HFFc6 (cell line): ENCODE measurements at regions not wholly inside any gene's neighbourhood (a gene's known extent, or its start where the extent isn't known, plus 50 kb on each side); places are given as distances from the start of the nearest gene placed in this dataset.

ENCODE experiments used
- DNase-seq: peaks from one replicate; pipeline ENCODE4 v3.0.0-alpha.2; 2018
- H3K27ac Mint-ChIP-seq: 2 replicates; pipeline ENCODE4 v1.8.0; 2020; ENCODE audit warnings: mild to moderate bottlenecking, mixed read lengths
- H3K27me3 Mint-ChIP-seq: 2 replicates; pipeline ENCODE4 v1.8.0; 2021; ENCODE audit warnings: mild to moderate bottlenecking, moderate library complexity, mixed read lengths; ENCODE audit not compliant: insufficient read depth
- H3K36me3 Mint-ChIP-seq: 2 replicates; pipeline ENCODE4 v1.8.0; 2021; ENCODE audit warnings: low read depth, mixed read lengths
- H3K4me1 Mint-ChIP-seq: 2 replicates; pipeline ENCODE4 v1.8.0; 2020; ENCODE audit warnings: low read depth, mixed read lengths
- H3K4me3 Mint-ChIP-seq: 2 replicates; pipeline ENCODE4 v1.8.0; 2020; ENCODE audit warnings: mild to moderate bottlenecking, moderate library complexity, mixed read lengths
- H3K9me3 Mint-ChIP-seq: 2 replicates; pipeline ENCODE4 v1.8.0; 2020; ENCODE audit warnings: mild to moderate bottlenecking, mixed read lengths
- TF ChIP-seq, protein P1 (sequence below): fragments of 200-600 bp; sonication (generic); IDR thresholded peaks from 2 replicates; pipeline ENCODE4 v1.5.0; 2021; ENCODE audit warnings: antibody characterized with exemption, mild to moderate bottlenecking

GRCh38 chr10:84675060-84675459 lies 346.7 kb downstream of the CCSER2 start:
- peaks cover 13% of the 10 kb centered on the region for H3K9me3 Mint-ChIP-seq
- H3K4me1 Mint-ChIP-seq = no peaks in the 10 kb centered on the region
- H3K36me3 Mint-ChIP-seq = no peaks in the 10 kb centered on the region
- TF ChIP-seq, protein P1, sequence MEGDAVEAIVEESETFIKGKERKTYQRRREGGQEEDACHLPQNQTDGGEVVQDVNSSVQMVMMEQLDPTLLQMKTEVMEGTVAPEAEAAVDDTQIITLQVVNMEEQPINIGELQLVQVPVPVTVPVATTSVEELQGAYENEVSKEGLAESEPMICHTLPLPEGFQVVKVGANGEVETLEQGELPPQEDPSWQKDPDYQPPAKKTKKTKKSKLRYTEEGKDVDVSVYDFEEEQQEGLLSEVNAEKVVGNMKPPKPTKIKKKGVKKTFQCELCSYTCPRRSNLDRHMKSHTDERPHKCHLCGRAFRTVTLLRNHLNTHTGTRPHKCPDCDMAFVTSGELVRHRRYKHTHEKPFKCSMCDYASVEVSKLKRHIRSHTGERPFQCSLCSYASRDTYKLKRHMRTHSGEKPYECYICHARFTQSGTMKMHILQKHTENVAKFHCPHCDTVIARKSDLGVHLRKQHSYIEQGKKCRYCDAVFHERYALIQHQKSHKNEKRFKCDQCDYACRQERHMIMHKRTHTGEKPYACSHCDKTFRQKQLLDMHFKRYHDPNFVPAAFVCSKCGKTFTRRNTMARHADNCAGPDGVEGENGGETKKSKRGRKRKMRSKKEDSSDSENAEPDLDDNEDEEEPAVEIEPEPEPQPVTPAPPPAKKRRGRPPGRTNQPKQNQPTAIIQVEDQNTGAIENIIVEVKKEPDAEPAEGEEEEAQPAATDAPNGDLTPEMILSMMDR = no peak
- H3K27me3 Mint-ChIP-seq = no peaks in the 10 kb centered on the region
- no peak overlapping the region for H3K4me3 Mint-ChIP-seq
- no peak for DNase-seq
- H3K27ac Mint-ChIP-seq = no peak overlapping the region

DNA sequence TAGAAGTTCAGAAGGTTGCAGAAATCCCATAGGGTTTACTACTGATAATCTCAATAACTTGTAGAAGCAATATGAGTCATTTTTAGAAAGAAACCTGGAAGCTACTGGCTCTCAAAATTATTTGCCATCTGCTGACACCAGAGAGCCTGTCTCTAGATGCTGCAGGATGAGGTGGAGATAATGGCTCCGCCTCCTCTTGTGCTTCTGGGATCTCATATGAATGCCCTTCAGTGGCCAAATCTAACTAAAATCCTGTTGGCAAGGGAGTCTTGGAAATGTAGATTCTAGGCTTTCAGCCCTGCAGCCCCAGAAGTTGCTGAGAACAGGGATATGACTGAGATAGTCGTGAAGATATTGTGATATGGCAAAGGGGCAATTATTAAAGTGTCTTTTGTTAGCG lies 348.1 kb downstream of the CCSER2 start:
- no peak for DNase-seq
- TF ChIP-seq, protein P1 = no peak
- no peaks in the 10 kb centered on the region for H3K36me3 Mint-ChIP-seq
- no peak overlapping the region for H3K27ac Mint-ChIP-seq
- no peaks in the 10 kb centered on the region for H3K4me1 Mint-ChIP-seq
- H3K9me3 Mint-ChIP-seq = peaks cover 17% of the 10 kb centered on the region
- no peak overlapping the region for H3K4me3 Mint-ChIP-seq
- no peaks in the 10 kb centered on the region for H3K27me3 Mint-ChIP-seq

- no peak for DNase-seq
- Mint-ChIP-seq H3K36me3 (no peaks in the 10 kb centered on the region), H3K4me3 (no peak overlapping the region), H3K4me1 (no peaks in the 10 kb centered on the region), H3K9me3 (peaks cover 40% of the 10 kb centered on the region), H3K27ac (no peak overlapping the region), H3K27me3 (no peaks in the 10 kb centered on the region)
- TF ChIP-seq, protein P1 = no peak
Observed at GRCh38 chr10:84681781-84682180, 353.4 kb downstream of the CCSER2 start.

- TF ChIP-seq, protein P1 = no peak
- H3K27me3 Mint-ChIP-seq = peaks cover 1% of the 10 kb centered on the region
- peaks cover 48% of the 10 kb centered on the region for H3K9me3 Mint-ChIP-seq
- no peak overlapping the region for H3K27ac Mint-ChIP-seq
- no peak for DNase-seq
- no peak overlapping the region for H3K4me3 Mint-ChIP-seq
- H3K4me1 Mint-ChIP-seq = no peaks in the 10 kb centered on the region
- H3K36me3 Mint-ChIP-seq = no peaks in the 10 kb centered on the region
Observed at GRCh38 chr10:84683550-84683949, 355.2 kb downstream of the CCSER2 start.

GRCh38 chr10:84683980-84684740 lies 355.8 kb downstream of the CCSER2 start:
- Mint-ChIP-seq H3K27me3 (peaks cover 1% of the 10 kb centered on the region), H3K27ac (no peak overlapping the region), H3K4me1 (no peaks in the 10 kb centered on the region), H3K36me3 (no peaks in the 10 kb centered on the region), H3K9me3 (peaks cover 48% of the 10 kb centered on the region), H3K4me3 (no peak overlapping the region)
- TF ChIP-seq, protein P1 = no peak
- DNase-seq = no peak
